ENCODE measurements at regions not wholly inside any gene's neighbourhood (a gene's known extent, or its start where the extent isn't known, plus 50 kb on each side); places are given as distances from the start of the nearest gene placed in this dataset.

GRCh38 chr14:86654558-86655184 lies 1124.7 kb downstream of the FLRT2 start:
- peak; percentile 83 for DNase-seq

- DNase-seq = no peak
These were observed 1122.6 kb downstream of the FLRT2 start for GRCh38 chr14:86652526-86652925.

GRCh38 chr14:86646696-86647690 lies 1117.0 kb downstream of the FLRT2 start:
- DNase-seq = peak; percentile 22

GRCh38 chr14:86646125-86646524 lies 1116.2 kb downstream of the FLRT2 start:
- no peak for DNase-seq

- DNase-seq = no peak
These were observed 1111.4 kb downstream of the FLRT2 start for GRCh38 chr14:86641310-86641709.

GRCh38 chr14:86640288-86640687 lies 1110.3 kb downstream of the FLRT2 start:
- no peak for DNase-seq

GRCh38 chr14:86639666-86640065 lies 1109.7 kb downstream of the FLRT2 start:
- DNase-seq = no peak

- no peak for DNase-seq
These were observed 1109.2 kb downstream of the FLRT2 start for GRCh38 chr14:86639146-86639545.

- DNase-seq = no peak
These were observed 1097.1 kb downstream of the FLRT2 start for GRCh38 chr14:86627080-86627479.

GRCh38 chr14:86626530-86626929 lies 1096.6 kb downstream of the FLRT2 start:
- no peak for DNase-seq

- no peak for DNase-seq
These were observed 1095.7 kb downstream of the FLRT2 start for GRCh38 chr14:86625637-86626036.

- no peak for DNase-seq
These were observed 1089.8 kb downstream of the FLRT2 start for GRCh38 chr14:86619726-86620125.

- no peak for DNase-seq
These were observed 1083.8 kb downstream of the FLRT2 start for GRCh38 chr14:86613786-86614185.

GRCh38 chr14:86613126-86613525 lies 1083.2 kb downstream of the FLRT2 start:
- DNase-seq = no peak

GRCh38 chr14:86604561-86604960 lies 1074.6 kb downstream of the FLRT2 start:
- DNase-seq = peak; percentile 12

- no peak for DNase-seq
These were observed 1072.3 kb downstream of the FLRT2 start for GRCh38 chr14:86602263-86602662.

GRCh38 chr14:86601813-86602212 lies 1071.9 kb downstream of the FLRT2 start:
- DNase-seq = no peak

- no peak for DNase-seq
These were observed 1067.3 kb downstream of the FLRT2 start for GRCh38 chr14:86597279-86597678.

GRCh38 chr14:86596024-86596423 lies 1066.1 kb downstream of the FLRT2 start:
- no peak for DNase-seq

- DNase-seq = no peak
These were observed 1045.2 kb downstream of the FLRT2 start for GRCh38 chr14:86575141-86575540.

- DNase-seq = no peak
These were observed 1044.8 kb downstream of the FLRT2 start for GRCh38 chr14:86574778-86575129.

GRCh38 chr14:86574051-86574777 lies 1044.3 kb downstream of the FLRT2 start:
- DNase-seq = no peak

- DNase-seq = no peak
These were observed 1040.4 kb downstream of the FLRT2 start for GRCh38 chr14:86570371-86570770.

GRCh38 chr14:86543521-86543920 lies 1013.6 kb downstream of the FLRT2 start:
- DNase-seq = no peak
